ENCODE measurements at regions not wholly inside any gene's neighbourhood (a gene's known extent, or its start where the extent isn't known, plus 50 kb on each side); places are given as distances from the start of the nearest gene placed in this dataset.

- H3K9me2 ChIP-seq (ENCODE audit: insufficient read depth, low read length), result no peaks in the 10 kb centered on the region
- H3K79me2 ChIP-seq (ENCODE audit: insufficient read depth, low read depth, low read length), result no peaks in the 10 kb centered on the region
- H4K20me1 ChIP-seq (ENCODE audit: insufficient read depth, low read length), result no peaks in the 10 kb centered on the region
- no peak for DNase-seq (ENCODE audit: low spot score)
- no peak overlapping the region for H3K4me2 ChIP-seq (ENCODE audit: low read length)
- ChIA-PET POLR2A (interaction anchor here (0.6 to 1.7 kb wide), 3 partner anchors 9 to 510 kb away, joined by 3 to 4 read pairs (median 3); no protein-coding TSS in a partner anchor), CTCF (ENCODE audit: unreplicated experiment) (no interaction called here)
- no peak overlapping the region for H3K27ac ChIP-seq (ENCODE audit: low read depth, low read length, poor library complexity, severe bottlenecking)
- intact Hi-C loops (cut with micrococcal nuclease; ENCODE audit: unreplicated experiment), result no loop called here
- no peaks in the 10 kb centered on the region for H3K36me3 ChIP-seq (ENCODE audit: insufficient read depth, low read length)
- H3K9me3 ChIP-seq (ENCODE audit: low read length), result no peaks in the 10 kb centered on the region
- BruUV-seq (replicated peaks), result no TSS peak
- H3K4me1 ChIP-seq (ENCODE audit: insufficient read depth, low read length, poor library complexity, severe bottlenecking), result no peaks in the 10 kb centered on the region
- no peak overlapping the region for H3K4me3 ChIP-seq (ENCODE audit: low read depth, low read length, poor library complexity, severe bottlenecking)
- H2AFZ ChIP-seq (ENCODE audit: low read length), result no peak overlapping the region
- TF ChIP-seq CTCF (conservative IDR thresholded peaks at IDR 0.05; ENCODE audit: low read length) (no peak), EZH2phosphoT487 (IDR thresholded peaks at IDR 0.05; ENCODE audit: borderline replicate concordance, low read depth, low read length) (no peak)
Observed at GRCh38 chr5:87827539-87827938, 414.8 kb upstream of the CCNH start.

- no peak for TF ChIP-seq EZH2phosphoT487 (IDR thresholded peaks at IDR 0.05; ENCODE audit: borderline replicate concordance, low read depth, low read length)
- no peak for TF ChIP-seq CTCF (conservative IDR thresholded peaks at IDR 0.05; ENCODE audit: low read length)
- no peak overlapping the region for H2AFZ ChIP-seq (ENCODE audit: low read length)
- H3K4me3 ChIP-seq (ENCODE audit: low read depth, low read length, poor library complexity, severe bottlenecking), result no peak overlapping the region
- ChIA-PET CTCF (ENCODE audit: unreplicated experiment) (no interaction called here), POLR2A (interaction anchor here (0.7 to 1.7 kb wide), 2 partner anchors 21 to 584 kb away, joined by 3 to 4 read pairs; no protein-coding TSS in a partner anchor)
- intact Hi-C loops (cut with micrococcal nuclease; ENCODE audit: unreplicated experiment), result no loop called here
- no peak overlapping the region for H3K27ac ChIP-seq (ENCODE audit: low read depth, low read length, poor library complexity, severe bottlenecking)
- no peaks in the 10 kb centered on the region for H3K79me2 ChIP-seq (ENCODE audit: insufficient read depth, low read depth, low read length)
- no peaks in the 10 kb centered on the region for H3K4me1 ChIP-seq (ENCODE audit: insufficient read depth, low read length, poor library complexity, severe bottlenecking)
- DNase-seq (ENCODE audit: low spot score), result no peak
- H3K9me2 ChIP-seq (ENCODE audit: insufficient read depth, low read length), result no peaks in the 10 kb centered on the region
- H3K36me3 ChIP-seq (ENCODE audit: insufficient read depth, low read length), result no peaks in the 10 kb centered on the region
- H3K4me2 ChIP-seq (ENCODE audit: low read length), result no peak overlapping the region
- H4K20me1 ChIP-seq (ENCODE audit: insufficient read depth, low read length), result no peaks in the 10 kb centered on the region
- BruUV-seq (replicated peaks), result no TSS peak
- H3K9me3 ChIP-seq (ENCODE audit: low read length), result no peaks in the 10 kb centered on the region
Observed at GRCh38 chr5:87826507-87826906, 413.8 kb upstream of the CCNH start.

GRCh38 chr5:87825583-87825982 lies 412.9 kb upstream of the CCNH start:
- Histone ChIP-seq H3K4me3 (ENCODE audit: low read depth, low read length, poor library complexity, severe bottlenecking) (no peak overlapping the region), H3K4me1 (ENCODE audit: insufficient read depth, low read length, poor library complexity, severe bottlenecking) (no peaks in the 10 kb centered on the region), H3K4me2 (ENCODE audit: low read length) (no peak overlapping the region), H4K20me1 (ENCODE audit: insufficient read depth, low read length) (no peaks in the 10 kb centered on the region), H3K9me3 (ENCODE audit: low read length) (no peaks in the 10 kb centered on the region), H3K79me2 (ENCODE audit: insufficient read depth, low read depth, low read length) (no peaks in the 10 kb centered on the region), H3K9me2 (ENCODE audit: insufficient read depth, low read length) (no peaks in the 10 kb centered on the region), H3K27ac (ENCODE audit: low read depth, low read length, poor library complexity, severe bottlenecking) (no peak overlapping the region), H2AFZ (ENCODE audit: low read length) (no peak overlapping the region), H3K36me3 (ENCODE audit: insufficient read depth, low read length) (no peaks in the 10 kb centered on the region)
- intact Hi-C loops (cut with micrococcal nuclease; ENCODE audit: unreplicated experiment), result no loop called here
- TF ChIP-seq EZH2phosphoT487 (IDR thresholded peaks at IDR 0.05; ENCODE audit: borderline replicate concordance, low read depth, low read length) (no peak), CTCF (conservative IDR thresholded peaks at IDR 0.05; ENCODE audit: low read length) (no peak)
- BruUV-seq (replicated peaks), result no TSS peak
- ChIA-PET POLR2A (no interaction called here), CTCF (ENCODE audit: unreplicated experiment) (no interaction called here)
- no peak for DNase-seq (ENCODE audit: low spot score)

Data from OCI-LY7 (cell line).